ENCODE measurements at regions not wholly inside any gene's neighbourhood (a gene's known extent, or its start where the extent isn't known, plus 50 kb on each side); places are given as distances from the start of the nearest gene placed in this dataset.

- H3K27ac ChIP-seq (ENCODE audit: low read depth in 1 of 2, low read length in 2 of 2), result no peak overlapping the region
- no peak for DNase-seq (ENCODE audit: low spot score)
- WGBS, result 69% methylated on average over 5 of the region's 5 CpGs
- TF ChIP-seq RXRA (IDR thresholded peaks at IDR 0.05) (no peak), TAF1 (conservative IDR thresholded peaks at IDR 0.05) (no peak), GABPA (IDR thresholded peaks at IDR 0.05 in 1 of 2, conservative IDR thresholded peaks at IDR 0.05 in 1 of 2) (no peak), RAD21 (IDR thresholded peaks at IDR 0.05) (no peak), YY1 (IDR thresholded peaks at IDR 0.05) (no peak), MAX (IDR thresholded peaks at IDR 0.05) (no peak), FOXA1 (IDR thresholded peaks at IDR 0.05) (no peak), JUND (IDR thresholded peaks at IDR 0.05) (no peak), NR2F2 (IDR thresholded peaks at IDR 0.05) (no peak), SP1 (IDR thresholded peaks at IDR 0.05) (no peak), ZBTB33 (IDR thresholded peaks at IDR 0.05) (no peak), ATF3 (IDR thresholded peaks at IDR 0.05) (no peak), HNF4A (conservative IDR thresholded peaks at IDR 0.05) (no peak), HNF4G (IDR thresholded peaks at IDR 0.05) (no peak), EGR1 (IDR thresholded peaks at IDR 0.05; ENCODE audit: low read depth in 2 of 2) (no peak), REST (IDR thresholded peaks at IDR 0.05) (no peak), FOXA2 (IDR thresholded peaks at IDR 0.05) (no peak)
- H3K36me3 ChIP-seq (ENCODE audit: control insufficient read depth in 4 of 4, insufficient read depth in 3 of 4, low read depth in 1 of 4, low read length in 3 of 4), result no peaks in the 10 kb centered on the region
- H3K9me3 ChIP-seq (ENCODE audit: control insufficient read depth in 4 of 4, low read length in 3 of 4), result no peaks in the 10 kb centered on the region
- H3K27me3 ChIP-seq (ENCODE audit: control insufficient read depth in 4 of 4, insufficient read depth in 4 of 4, low read length in 3 of 4), result no peaks in the 10 kb centered on the region
- no peaks in the 10 kb centered on the region for H3K4me1 ChIP-seq (ENCODE audit: control insufficient read depth in 4 of 4, insufficient read depth in 4 of 4, low read length in 3 of 4)
- H3K9ac ChIP-seq (ENCODE audit: low read depth in 1 of 2, low read length in 2 of 2), result no peak overlapping the region
- no peak overlapping the region for H3K4me3 ChIP-seq (ENCODE audit: low read depth in 1 of 3, low read length in 3 of 3)
These were observed 262.0 kb downstream of the PAX1 start for GRCh38 chr20:21967481-21967880.

- no peak overlapping the region for H3K4me3 ChIP-seq (ENCODE audit: low read depth in 1 of 3, low read length in 3 of 3)
- H3K4me1 ChIP-seq (ENCODE audit: control insufficient read depth in 4 of 4, insufficient read depth in 4 of 4, low read length in 3 of 4), result no peaks in the 10 kb centered on the region
- no peak overlapping the region for H3K9ac ChIP-seq (ENCODE audit: low read depth in 1 of 2, low read length in 2 of 2)
- H3K27me3 ChIP-seq (ENCODE audit: control insufficient read depth in 4 of 4, insufficient read depth in 4 of 4, low read length in 3 of 4), result no peaks in the 10 kb centered on the region
- no peaks in the 10 kb centered on the region for H3K36me3 ChIP-seq (ENCODE audit: control insufficient read depth in 4 of 4, insufficient read depth in 3 of 4, low read depth in 1 of 4, low read length in 3 of 4)
- no peak for TF ChIP-seq RAD21 (IDR thresholded peaks at IDR 0.05)
- no peak for TF ChIP-seq CTCF (IDR thresholded peaks at IDR 0.05; ENCODE audit: low read depth, low read length, missing input control)
- no peak for TF ChIP-seq TAF1 (conservative IDR thresholded peaks at IDR 0.05)
- no peak for TF ChIP-seq HNF4A (conservative IDR thresholded peaks at IDR 0.05)
- no peak for TF ChIP-seq FOXA2 (IDR thresholded peaks at IDR 0.05)
- no peak for TF ChIP-seq NR2F2 (IDR thresholded peaks at IDR 0.05)
- no peak for TF ChIP-seq REST (IDR thresholded peaks at IDR 0.05)
- no peak for TF ChIP-seq GABPA (IDR thresholded peaks at IDR 0.05 in 1 of 2, conservative IDR thresholded peaks at IDR 0.05 in 1 of 2)
- TF ChIP-seq EGR1 (IDR thresholded peaks at IDR 0.05; ENCODE audit: low read depth in 2 of 2), result no peak
- TF ChIP-seq RXRA (IDR thresholded peaks at IDR 0.05), result no peak
- TF ChIP-seq SP1 (IDR thresholded peaks at IDR 0.05), result no peak
- TF ChIP-seq YY1 (IDR thresholded peaks at IDR 0.05), result no peak
- TF ChIP-seq HNF4G (IDR thresholded peaks at IDR 0.05), result no peak
- no peak overlapping the region for H3K27ac ChIP-seq (ENCODE audit: low read depth in 1 of 2, low read length in 2 of 2)
- no peak for DNase-seq (ENCODE audit: low spot score)
- H3K9me3 ChIP-seq (ENCODE audit: control insufficient read depth in 4 of 4, low read length in 3 of 4), result peaks cover 0 to 6% (median 3%) of the 10 kb centered on the region in 4 donors
These were observed 251.1 kb downstream of the PAX1 start for GRCh38 chr20:21956591-21956990.

Measured in liver (tissue), 8 donors.